OCI-LY1 (cell line): ENCODE measurements at regions not wholly inside any gene's neighbourhood (a gene's known extent, or its start where the extent isn't known, plus 50 kb on each side); places are given as distances from the start of the nearest gene placed in this dataset.

Experiments used
- CTCF ChIP-seq: fragments of 200-600 bp; sonication (generic), shearing (Covaris generic); IDR thresholded peaks from 2 replicates; pipeline ENCODE4 v1.5.1; 2017; ENCODE audit warnings: mild to moderate bottlenecking, antibody characterized with exemption, low read length, moderate library complexity, mixed read lengths
- EZH2 ChIP-seq: fragments of 200-600 bp; sonication (generic), shearing (Covaris generic); IDR thresholded peaks from 2 replicates; pipeline ENCODE4 v1.8.0; 2017; ENCODE audit warnings: borderline replicate concordance, mixed run types, mild to moderate bottlenecking, antibody characterized with exemption, low read length, moderate library complexity, mixed read lengths

- TF ChIP-seq CTCF: no peak
- no peak for TF ChIP-seq EZH2
Measured at GRCh38 chr12:60393093-60393492, 797.3 kb downstream of the SLC16A7 start.
